DND-41 (cell line): ENCODE measurements at regions not wholly inside any gene's neighbourhood (a gene's known extent, or its start where the extent isn't known, plus 50 kb on each side); places are given as distances from the start of the nearest gene placed in this dataset.

Experiments used
- CTCF ChIP-seq: IDR thresholded peaks from 2 replicates; pipeline ENCODE4 v1.5.1; 2012; ENCODE audit warnings: borderline replicate concordance, low read length, moderate library complexity, mild to moderate bottlenecking; ENCODE audit not compliant: poor library complexity, severe bottlenecking; ENCODE audit errors: extremely low read depth
- EZH2 ChIP-seq: IDR thresholded peaks from 3 replicates; pipeline ENCODE4 v1.6.1; 2012; ENCODE audit warnings: borderline replicate concordance, low read depth, mild to moderate bottlenecking, moderate library complexity, low read length, inconsistent platforms; ENCODE audit not compliant: severe bottlenecking

- TF ChIP-seq CTCF (no peak), EZH2 (no peak)
Observed at GRCh38 chr5:173762045-173762444, 126.1 kb upstream of the CPEB4 start.
